ENCODE measurements at regions not wholly inside any gene's neighbourhood (a gene's known extent, or its start where the extent isn't known, plus 50 kb on each side); places are given as distances from the start of the nearest gene placed in this dataset.

- H3K27me3 ChIP-seq: peaks cover 0 to 9% (median 0%) of the 10 kb centered on the region in 9 donors
- H3K4me1 ChIP-seq: peaks cover 0 to 4% (median 0%) of the 10 kb centered on the region in 12 donors
- intact Hi-C loops (cut with DNase I): no loop called here
- DNase-seq: no peak
- TF ChIP-seq CTCF (IDR thresholded peaks at IDR 0.05) (no peak), POLR2A (IDR thresholded peaks at IDR 0.05) (no peak)
- no peak overlapping the region for H3K4me3 ChIP-seq
- no peaks in the 10 kb centered on the region for H3K36me3 ChIP-seq
- WGBS, 4 donors: 69 to 80% (median 72%) methylated on average over 9 of the region's 9 CpGs
- no peaks in the 10 kb centered on the region for H3K9me3 ChIP-seq
- no peak for ATAC-seq
- no peak overlapping the region for H3K27ac ChIP-seq
Measured at GRCh38 chrX:20418379-20419150, 151.9 kb upstream of the RPS6KA3 start.

- Histone ChIP-seq H3K4me3 (no peak overlapping the region), H3K27me3 (peaks cover 0 to 9% (median 0%) of the 10 kb centered on the region in 9 donors), H3K4me1 (peaks cover 0 to 4% (median 0%) of the 10 kb centered on the region in 12 donors), H3K36me3 (no peaks in the 10 kb centered on the region), H3K27ac (no peak overlapping the region), H3K9me3 (no peaks in the 10 kb centered on the region)
- DNase-seq (no peak), ATAC-seq (no peak)
- TF ChIP-seq POLR2A (IDR thresholded peaks at IDR 0.05) (no peak), CTCF (IDR thresholded peaks at IDR 0.05) (no peak)
- intact Hi-C loops (cut with DNase I): no loop called here
- 71 to 83% (median 76%) methylated on average over 9 of the region's 9 CpGs for WGBS, 4 donors
Measured at GRCh38 chrX:20414762-20415445, 148.2 kb upstream of the RPS6KA3 start.

GRCh38 chrX:20414066-20414465 is 147.4 kb upstream of the RPS6KA3 start:
- Histone ChIP-seq H3K4me3 (no peak overlapping the region), H3K9me3 (no peaks in the 10 kb centered on the region), H3K4me1 (peaks cover 0 to 4% (median 0%) of the 10 kb centered on the region in 12 donors), H3K27ac (no peak overlapping the region), H3K27me3 (peaks cover 0 to 2% (median 0%) of the 10 kb centered on the region in 9 donors), H3K36me3 (no peaks in the 10 kb centered on the region)
- ATAC-seq: no peak
- intact Hi-C loops (cut with DNase I): no loop called here
- 69 to 84% (median 79%) methylated on average over 2 of the region's 2 CpGs for WGBS, 4 donors
- DNase-seq: no peak
- no peak for TF ChIP-seq CTCF (IDR thresholded peaks at IDR 0.05)
- no peak for TF ChIP-seq POLR2A (IDR thresholded peaks at IDR 0.05)

- DNase-seq (peak in 4 of 5 donors; percentile 8 to 42 (median 19)), ATAC-seq (no peak)
- no peaks in the 10 kb centered on the region for H3K9me3 ChIP-seq
- peaks cover 0 to 2% (median 0%) of the 10 kb centered on the region in 9 donors for H3K27me3 ChIP-seq
- no peaks in the 10 kb centered on the region for H3K36me3 ChIP-seq
- WGBS, 4 donors: 82 to 88% (median 83%) methylated on average over 18 of the region's 18 CpGs
- H3K4me1 ChIP-seq: no peaks in the 10 kb centered on the region
- peak overlapping the region in 1 of 12 donors; percentile 62 for H3K27ac ChIP-seq
- TF ChIP-seq CTCF (IDR thresholded peaks at IDR 0.05): no peak
- no peak for TF ChIP-seq POLR2A (IDR thresholded peaks at IDR 0.05)
- H3K4me3 ChIP-seq: no peak overlapping the region
- intact Hi-C loops (cut with DNase I): no loop called here
Measured at GRCh38 chrX:20412871-20413486, 146.3 kb upstream of the RPS6KA3 start.
